H1 (cell line): ENCODE measurements at regions not wholly inside any gene's neighbourhood (a gene's known extent, or its start where the extent isn't known, plus 50 kb on each side); places are given as distances from the start of the nearest gene placed in this dataset.

ENCODE experiments used
- CTCF ChIA-PET: fragments of 300-600 bp; sonication (Branson Sonifier 250); formaldehyde crosslinking; loops from one replicate; lab custom pipeline; 2021; ENCODE audit not compliant: partially characterized antibody; lab: Charles Lee
- POLR2A ChIA-PET: fragments of 300-600 bp; sonication (Branson Sonifier 250); formaldehyde crosslinking; loops from one replicate; lab custom pipeline; 2021; ENCODE audit warnings: inconsistent platforms; ENCODE audit not compliant: partially characterized antibody; lab: Charles Lee
- DNase-seq, 2 experiments: peaks; one replicate each; pipeline versions ENCODE4 v3.0.0 to v3.0.0-alpha.2; 2010 to 2022; ENCODE audit warnings: low spot score in 2 of 2, low read depth in 1 of 2, mixed read lengths in 1 of 2
- FAIRE-seq: peaks from 2 replicates; lab custom pipeline; 2011; peaks lifted over from hg19 to GRCh38; lab: Jason Lieb, UNC
- H2AFZ ChIP-seq: 2 replicates; pipeline ENCODE4 v1.8.1; 2012; ENCODE audit warnings: low read length, inconsistent platforms
- H2AK5ac ChIP-seq: 2 replicates; pipeline ENCODE4 v1.6.1; 2013; ENCODE audit warnings: low read depth, low read length
- H2BK120ac ChIP-seq: replicated peaks from 2 replicates; pipeline ENCODE3; 2013; ENCODE audit warnings: low read depth, low read length, inconsistent platforms
- H2BK12ac ChIP-seq: 2 replicates; pipeline ENCODE4 v1.6.1; 2013; ENCODE audit warnings: low read depth, low read length
- H2BK15ac ChIP-seq: 2 replicates; pipeline ENCODE4 v1.6.1; 2013; ENCODE audit warnings: low read length
- H2BK20ac ChIP-seq: 2 replicates; pipeline ENCODE4 v1.6.1; 2013; ENCODE audit warnings: low read length
- H2BK5ac ChIP-seq: 2 replicates; pipeline ENCODE4 v1.6.1; 2013; ENCODE audit warnings: low read depth, low read length
- H3K14ac ChIP-seq: 2 replicates; pipeline ENCODE4 v1.6.1; 2013; ENCODE audit warnings: inconsistent platforms; ENCODE audit not compliant: insufficient read length
- H3K18ac ChIP-seq: 2 replicates; pipeline ENCODE4 v1.6.1; 2013; ENCODE audit warnings: low read length; ENCODE audit errors: extremely low read depth
- H3K23ac ChIP-seq: 2 replicates; pipeline ENCODE4 v1.6.1; 2013; ENCODE audit warnings: inconsistent platforms; ENCODE audit not compliant: insufficient read length
- H3K23me2 ChIP-seq: 2 replicates; pipeline ENCODE4 v1.6.1; 2013; ENCODE audit warnings: low read depth, low read length
- H3K27ac ChIP-seq: 2 replicates; pipeline ENCODE4 v1.6.1; 2011; ENCODE audit warnings: low read depth, low read length, inconsistent platforms
- H3K27me3 ChIP-seq, 4 experiments: replicated peaks in 1 of 4; 1 replicate in 1 of 4; 2 replicates in 3 of 4; pipeline versions ENCODE4 v1.6.1 to v1.8.1; 2011 to 2013; ENCODE audit warnings: low read length in 3 of 4, mild to moderate bottlenecking in 3 of 4, inconsistent platforms in 2 of 4, mixed read lengths in 2 of 4, moderate library complexity in 1 of 4; ENCODE audit not compliant: control insufficient read depth in 3 of 4, insufficient read depth in 3 of 4; ENCODE audit errors: extremely low read depth in 1 of 4
- H3K36me3 ChIP-seq, 4 experiments: 2 replicates each; pipeline versions ENCODE4 v1.6.1 to v1.8.1; 2011 to 2013; ENCODE audit warnings: mild to moderate bottlenecking in 4 of 4, low read length in 3 of 4, moderate library complexity in 2 of 4, control low read depth in 1 of 4, inconsistent platforms in 1 of 4; ENCODE audit not compliant: insufficient read depth in 4 of 4, control insufficient read depth in 2 of 4
- H3K4ac ChIP-seq: replicated peaks from 2 replicates; pipeline ENCODE3; 2013; ENCODE audit warnings: low read length, low read depth, mixed read lengths, inconsistent platforms; ENCODE audit not compliant: insufficient read length
- H3K4me1 ChIP-seq, 4 experiments: replicated peaks in 1 of 4; 1 replicate in 1 of 4; 2 replicates in 3 of 4; pipeline versions ENCODE4 v1.6.1 to v1.8.1; 2011 to 2013; ENCODE audit warnings: low read length in 3 of 4, inconsistent platforms in 2 of 4, mixed read lengths in 1 of 4; ENCODE audit not compliant: insufficient read depth in 4 of 4, control insufficient read depth in 3 of 4
- H3K4me2 ChIP-seq, 2 experiments: 2 replicates each; pipeline versions ENCODE4 v1.6.1 to v1.8.1; 2011 to 2013; ENCODE audit warnings: low read depth in 2 of 2, low read length in 2 of 2, control low read depth in 1 of 2, inconsistent platforms in 1 of 2, mild to moderate bottlenecking in 1 of 2; ENCODE audit not compliant: insufficient read depth in 1 of 2
- H3K4me3 ChIP-seq, 4 experiments: fragments of 200-600, 300-600 bp in 1 of 4; sonication (generic), shearing (Covaris generic), sonication (Bioruptor Twin) in 1 of 4; 2 replicates each; pipeline versions ENCODE4 v1.5.1 to v1.8.1; 2011 to 2016; ENCODE audit warnings: low read length in 4 of 4, low read depth in 3 of 4, control low read depth in 2 of 4, inconsistent platforms in 2 of 4, mild to moderate bottlenecking in 2 of 4, mixed read lengths in 1 of 4, moderate library complexity in 1 of 4; ENCODE audit not compliant: insufficient read depth in 2 of 4; ENCODE audit errors: extremely low read depth in 1 of 4
- H3K56ac ChIP-seq: replicated peaks from 2 replicates; pipeline ENCODE3; 2013; ENCODE audit warnings: low read depth, mild to moderate bottlenecking, mixed read lengths, low read length, inconsistent platforms; ENCODE audit not compliant: insufficient read length
- H3K79me1 ChIP-seq: 2 replicates; pipeline ENCODE4 v1.6.1; 2013; ENCODE audit warnings: low read depth, low read length, control low read depth
- H3K79me2 ChIP-seq, 2 experiments: 2 replicates each; pipeline versions ENCODE4 v1.6.1 to v1.8.1; 2012 to 2013; ENCODE audit warnings: low read length in 2 of 2, mild to moderate bottlenecking in 2 of 2, inconsistent platforms in 1 of 2; ENCODE audit not compliant: insufficient read depth in 2 of 2, control insufficient read depth in 1 of 2
- H3K9ac ChIP-seq, 4 experiments: replicated peaks in 1 of 4; 1 replicate in 1 of 4; 2 replicates in 3 of 4; pipeline versions ENCODE4 v1.6.1 to v1.8.1; 2011 to 2013; ENCODE audit warnings: low read depth in 3 of 4, low read length in 3 of 4, control low read depth in 2 of 4, mild to moderate bottlenecking in 2 of 4, moderate library complexity in 2 of 4, inconsistent platforms in 1 of 4; ENCODE audit errors: extremely low read depth in 1 of 4
- H3K9me3 ChIP-seq, 2 experiments: 2 replicates each; pipeline versions ENCODE4 v1.6.1 to v1.8.1; 2012 to 2013; ENCODE audit warnings: mild to moderate bottlenecking in 2 of 2, moderate library complexity in 2 of 2, control low read depth in 1 of 2, inconsistent platforms in 1 of 2, low read depth in 1 of 2, low read length in 1 of 2, mixed read lengths in 1 of 2; ENCODE audit not compliant: insufficient read depth in 2 of 2
- H4K20me1 ChIP-seq, 2 experiments: replicated peaks in 1 of 2; 2 replicates each; pipeline versions ENCODE3 to v1.8.1; 2011 to 2013; ENCODE audit warnings: inconsistent platforms in 2 of 2, low read length in 2 of 2, mild to moderate bottlenecking in 1 of 2; ENCODE audit not compliant: insufficient read depth in 2 of 2, control insufficient read depth in 1 of 2
- H4K5ac ChIP-seq: 2 replicates; pipeline ENCODE4 v1.6.1; 2013; ENCODE audit warnings: low read length, low read depth, mixed read lengths, inconsistent platforms; ENCODE audit not compliant: insufficient read length
- H4K8ac ChIP-seq: 2 replicates; pipeline ENCODE4 v1.8.0; 2013; ENCODE audit warnings: mild to moderate bottlenecking, moderate library complexity, low read length, inconsistent platforms; ENCODE audit not compliant: insufficient read depth; ENCODE audit errors: extremely low read depth
- H4K91ac ChIP-seq: replicated peaks from 2 replicates; pipeline ENCODE3; 2013; ENCODE audit warnings: low read length, mixed read lengths, inconsistent platforms; ENCODE audit not compliant: insufficient read length
- BACH1 ChIP-seq: IDR thresholded peaks from 2 replicates; pipeline ENCODE4 v1.6.1; 2012; ENCODE audit warnings: low read length, improper control_type of control experiment
- CEBPB ChIP-seq: IDR thresholded peaks from 2 replicates; pipeline ENCODE4 v1.6.1; 2012; ENCODE audit warnings: low read depth, low read length
- JUN ChIP-seq: IDR thresholded peaks from 2 replicates; pipeline ENCODE4 v1.6.1; 2011; ENCODE audit warnings: low read depth, mild to moderate bottlenecking, improper control_type of control experiment, low read length
- KDM5A ChIP-seq: fragments of 200-600 bp; IDR thresholded peaks from 2 replicates; pipeline ENCODE4 v1.7.1; 2012; ENCODE audit warnings: mild to moderate bottlenecking, low read length, inconsistent platforms, mixed read lengths
- MAFK ChIP-seq: IDR thresholded peaks from 2 replicates; pipeline ENCODE4 v1.6.1; 2012; ENCODE audit warnings: low read depth, mild to moderate bottlenecking, improper control_type of control experiment, low read length
- POLR2A ChIP-seq, 2 experiments: IDR thresholded peaks; 1 replicate in 1 of 2; 2 replicates in 1 of 2; pipeline ENCODE4 v1.6.1; 2011; ENCODE audit warnings: low read depth in 2 of 2, low read length in 2 of 2, mild to moderate bottlenecking in 2 of 2; ENCODE audit errors: control extremely low read depth in 1 of 2
- RAD21 ChIP-seq, 2 experiments: IDR thresholded peaks in 1 of 2; conservative IDR thresholded peaks in 1 of 2; 2 replicates each; pipeline ENCODE4 v1.6.1; 2011; ENCODE audit warnings: low read depth in 2 of 2, low read length in 2 of 2, improper control_type of control experiment in 1 of 2, inconsistent platforms in 1 of 2, mild to moderate bottlenecking in 1 of 2, moderate library complexity in 1 of 2
- SIN3A ChIP-seq, 2 experiments: IDR thresholded peaks in 1 of 2; conservative IDR thresholded peaks in 1 of 2; 2 replicates each; pipeline ENCODE4 v1.6.1; 2011 to 2012; ENCODE audit warnings: low read length in 2 of 2, improper control_type of control experiment in 1 of 2, low read depth in 1 of 2, mild to moderate bottlenecking in 1 of 2
- SIX5 ChIP-seq: IDR thresholded peaks from 2 replicates; pipeline ENCODE4 v1.6.1; 2011; ENCODE audit warnings: mild to moderate bottlenecking, low read depth, low read length
- SP4 ChIP-seq: IDR thresholded peaks from 2 replicates; pipeline ENCODE4 v1.6.1; 2012; ENCODE audit warnings: low read length, inconsistent platforms
- TBP ChIP-seq: IDR thresholded peaks from 2 replicates; pipeline ENCODE4 v1.6.1; 2011; ENCODE audit warnings: low read depth, low read length, improper control_type of control experiment
- WGBS, 2 experiments: shearing (Covaris generic) in 1 of 2; methylation state at CpG; one replicate each; pipeline versions ENCODE4 v1.1.6 to v1.1.7; 2013 to 2015; ENCODE audit warnings: low lambda C conversion rate in 2 of 2, mixed read lengths in 2 of 2, inconsistent platforms in 1 of 2, low coverage in 1 of 2, missing lambda C conversion rate in 1 of 2; ENCODE audit not compliant: insufficient replicate concordance in 2 of 2, insufficient coverage in 1 of 2, insufficient read length in 1 of 2; ENCODE audit errors: extremely low coverage in 1 of 2, missing lambda C conversion rate in 1 of 2; 5-methylcytosine and 5-hydroxymethylcytosine counted together

DNA sequence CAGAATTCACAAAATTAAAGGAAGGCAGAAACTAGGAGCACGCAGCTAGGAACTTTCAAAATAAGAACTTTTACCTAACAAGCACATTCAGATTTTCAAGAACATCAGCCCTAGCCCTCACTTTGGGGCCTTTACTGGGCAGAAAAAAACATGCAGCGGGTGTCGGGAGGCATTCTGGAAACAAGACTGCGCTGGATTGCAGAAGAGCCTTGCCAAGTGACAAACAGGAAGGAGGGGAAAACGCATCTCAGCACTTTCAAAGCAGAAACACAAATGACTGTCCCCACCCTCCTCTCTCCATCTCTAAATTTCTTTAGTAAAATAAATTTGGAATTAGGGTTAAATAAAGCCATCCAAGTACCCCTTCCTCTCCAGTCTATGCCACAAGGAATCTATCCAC is 74.6 kb upstream of the RREB1 start:
- H3K27ac ChIP-seq: no peak overlapping the region

More for the DNA sequence above, 74.6 kb upstream of the RREB1 start:
- DNase-seq (no peak), FAIRE-seq (no peak)
- Histone ChIP-seq H4K8ac (no peak overlapping the region), H3K23me2 (no peaks in the 10 kb centered on the region), H2BK20ac (no peak overlapping the region), H2BK120ac (no peak overlapping the region), H3K18ac (no peak overlapping the region), H3K4me1 (no peaks in the 10 kb centered on the region; a peak in 1 of 7 replicates), H4K5ac (no peak overlapping the region), H3K27me3 (no peaks in the 10 kb centered on the region), H4K20me1 (no peaks in the 10 kb centered on the region), H3K79me1 (no peaks in the 10 kb centered on the region), H2BK12ac (no peak overlapping the region), H3K4ac (no peak overlapping the region), H2AFZ (no peak overlapping the region), H3K9me3 (no peaks in the 10 kb centered on the region), H3K9ac (no peak overlapping the region), H3K4me3 (no peak overlapping the region), H3K56ac (no peak overlapping the region), H3K36me3 (no peaks in the 10 kb centered on the region), H3K23ac (no peak overlapping the region), H2AK5ac (no peak overlapping the region), H2BK5ac (no peak overlapping the region), H3K4me2 (no peak overlapping the region), H3K79me2 (no peaks in the 10 kb centered on the region), H3K14ac (no peak overlapping the region), H2BK15ac (no peak overlapping the region), H4K91ac (no peak overlapping the region)
- CTCF ChIA-PET: no interaction called here
- TF ChIP-seq KDM5A (no peak), RAD21 (IDR thresholded peaks at IDR 0.05 in 1 of 2, conservative IDR thresholded peaks at IDR 0.05 in 1 of 2; ENCODE audit: low read depth in 2 of 2, low read length in 2 of 2) (no peak), SIX5 (no peak), BACH1 (no peak), MAFK (no peak), CEBPB (no peak), TBP (no peak), JUN (no peak), POLR2A (IDR thresholded peaks at IDR 0.05; ENCODE audit: control extremely low read depth in 1 of 2, low read depth in 2 of 2, low read length in 2 of 2) (no peak), SP4 (no peak), SIN3A (conservative IDR thresholded peaks at IDR 0.05 in 1 of 2, IDR thresholded peaks at IDR 0.05 in 1 of 2; ENCODE audit: low read depth in 1 of 2, low read length in 2 of 2) (no peak)
- 98% methylated on average over 4 of the region's 5 CpGs; no CpG with 5 or more reads in 1 of the 2 experiments for WGBS, 2 experiments
- POLR2A ChIA-PET: no interaction called here
